ENCODE measurements at regions not wholly inside any gene's neighbourhood (a gene's known extent, or its start where the extent isn't known, plus 50 kb on each side); places are given as distances from the start of the nearest gene placed in this dataset.

- Mint-ChIP-seq H3K27me3 (ENCODE audit: low read depth) (peaks cover 6% of the 10 kb centered on the region), H3K4me1 (no peaks in the 10 kb centered on the region), H3K4me3 (no peak overlapping the region), H3K27ac (no peak overlapping the region), H3K36me3 (peaks cover 18% of the 10 kb centered on the region), H3K9me3 (peaks cover 37% of the 10 kb centered on the region)
- CTCF ChIA-PET = interaction anchor here (0.9 kb wide), 1 partner anchor 130 kb away, joined by 5 read pairs; no protein-coding TSS in a partner anchor
- POLR2A ChIA-PET = no interaction called here
- ATAC-seq = no peak
- TF ChIP-seq, protein P1, sequence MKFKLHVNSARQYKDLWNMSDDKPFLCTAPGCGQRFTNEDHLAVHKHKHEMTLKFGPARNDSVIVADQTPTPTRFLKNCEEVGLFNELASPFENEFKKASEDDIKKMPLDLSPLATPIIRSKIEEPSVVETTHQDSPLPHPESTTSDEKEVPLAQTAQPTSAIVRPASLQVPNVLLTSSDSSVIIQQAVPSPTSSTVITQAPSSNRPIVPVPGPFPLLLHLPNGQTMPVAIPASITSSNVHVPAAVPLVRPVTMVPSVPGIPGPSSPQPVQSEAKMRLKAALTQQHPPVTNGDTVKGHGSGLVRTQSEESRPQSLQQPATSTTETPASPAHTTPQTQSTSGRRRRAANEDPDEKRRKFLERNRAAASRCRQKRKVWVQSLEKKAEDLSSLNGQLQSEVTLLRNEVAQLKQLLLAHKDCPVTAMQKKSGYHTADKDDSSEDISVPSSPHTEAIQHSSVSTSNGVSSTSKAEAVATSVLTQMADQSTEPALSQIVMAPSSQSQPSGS (CRISPR knock-in tag; IDR thresholded peaks at IDR 0.05; ENCODE audit: borderline replicate concordance, low read depth) = no peak
- TF ChIP-seq CREB1 (CRISPR knock-in tag; IDR thresholded peaks at IDR 0.05) = no peak
- no peak for DNase-seq (ENCODE audit: low spot score)
Observed at GRCh38 chr15:69625328-69625727, 172.7 kb downstream of the RPLP1 start.

DNA sequence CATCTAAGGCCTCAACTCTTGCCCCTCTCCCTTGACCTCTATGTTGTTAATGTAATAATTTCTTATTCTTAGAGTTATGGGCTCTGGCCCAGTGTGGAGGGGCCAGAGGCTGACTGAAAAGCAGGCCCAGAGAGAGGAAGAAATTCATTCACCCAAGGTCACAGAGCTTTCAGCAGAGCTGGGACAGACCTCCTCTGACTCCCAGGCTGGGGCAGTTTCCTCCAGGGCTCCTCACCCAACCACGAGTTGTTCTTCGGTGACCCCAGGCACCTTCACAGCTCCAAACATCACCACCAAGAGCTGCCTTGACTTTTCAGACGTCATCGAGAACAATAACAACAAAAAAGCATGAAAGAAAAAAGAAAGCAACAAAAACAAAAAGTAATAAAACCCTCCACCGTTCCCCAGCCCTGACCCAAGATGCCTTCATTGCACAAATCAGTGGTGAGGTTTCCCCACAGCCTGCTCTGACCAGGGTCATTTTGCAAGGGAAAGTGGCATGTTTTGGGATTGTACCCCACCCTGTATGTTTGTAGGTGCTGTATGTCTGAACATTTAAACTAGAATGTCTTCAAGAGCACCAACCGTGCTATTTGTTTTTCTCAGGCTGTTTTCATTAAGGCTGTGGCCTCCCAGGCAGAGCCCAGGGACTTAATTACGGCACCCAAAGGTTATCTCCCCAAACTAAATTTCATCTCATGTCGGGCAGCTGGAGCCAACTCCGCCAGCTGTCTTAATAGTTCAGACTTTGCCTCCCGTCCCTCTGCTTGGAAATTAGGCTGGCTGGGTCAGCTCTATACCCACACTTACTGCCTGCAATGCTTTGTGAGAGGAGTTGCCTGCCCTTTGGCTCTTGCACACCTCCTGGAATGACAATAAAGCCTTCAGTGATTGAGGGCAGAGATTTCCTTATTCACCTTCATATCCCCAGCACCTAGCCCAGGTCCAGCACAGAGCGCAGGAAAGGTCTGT lies 173.8 kb downstream of the RPLP1 start:
- peaks cover 18% of the 10 kb centered on the region for H3K36me3 Mint-ChIP-seq
- ATAC-seq = no peak
- ChIA-PET CTCF (no interaction called here), POLR2A (no interaction called here)
- H3K4me1 Mint-ChIP-seq = no peaks in the 10 kb centered on the region
- H3K4me3 Mint-ChIP-seq = no peak overlapping the region
- H3K9me3 Mint-ChIP-seq = peaks cover 30% of the 10 kb centered on the region
- H3K27ac Mint-ChIP-seq = no peak overlapping the region
- TF ChIP-seq CDX4 (CRISPR knock-in tag; IDR thresholded peaks at IDR 0.05; ENCODE audit: borderline replicate concordance) (no peak), TEAD1 (CRISPR knock-in tag; IDR thresholded peaks at IDR 0.05) (no peak), ZNF396 (CRISPR knock-in tag; IDR thresholded peaks at IDR 0.05; ENCODE audit: borderline replicate concordance) (no peak), GRHL2 (CRISPR knock-in tag; IDR thresholded peaks at IDR 0.05; ENCODE audit: insufficient replicate concordance, severe bottlenecking) (no peak), KAT7 (CRISPR knock-in tag; IDR thresholded peaks at IDR 0.05; ENCODE audit: borderline replicate concordance) (no peak), ZNF138 (CRISPR knock-in tag; conservative IDR thresholded peaks at IDR 0.05) (no peak), NR2C2 (CRISPR knock-in tag; IDR thresholded peaks at IDR 0.05) (no peak), ZNF263 (CRISPR knock-in tag; IDR thresholded peaks at IDR 0.05; ENCODE audit: low read depth) (no peak), IRF2 (CRISPR knock-in tag; IDR thresholded peaks at IDR 0.05; ENCODE audit: borderline replicate concordance, low read depth) (no peak), ESRRA (CRISPR knock-in tag; IDR thresholded peaks at IDR 0.05; ENCODE audit: borderline replicate concordance) (no peak), NFYB (CRISPR knock-in tag; conservative IDR thresholded peaks at IDR 0.05; ENCODE audit: low read depth) (no peak)
- H3K27me3 Mint-ChIP-seq (ENCODE audit: low read depth) = peaks cover 6% of the 10 kb centered on the region; the same call in 1 of the 2 replicates
- no peak for DNase-seq (ENCODE audit: low spot score)

DNA sequence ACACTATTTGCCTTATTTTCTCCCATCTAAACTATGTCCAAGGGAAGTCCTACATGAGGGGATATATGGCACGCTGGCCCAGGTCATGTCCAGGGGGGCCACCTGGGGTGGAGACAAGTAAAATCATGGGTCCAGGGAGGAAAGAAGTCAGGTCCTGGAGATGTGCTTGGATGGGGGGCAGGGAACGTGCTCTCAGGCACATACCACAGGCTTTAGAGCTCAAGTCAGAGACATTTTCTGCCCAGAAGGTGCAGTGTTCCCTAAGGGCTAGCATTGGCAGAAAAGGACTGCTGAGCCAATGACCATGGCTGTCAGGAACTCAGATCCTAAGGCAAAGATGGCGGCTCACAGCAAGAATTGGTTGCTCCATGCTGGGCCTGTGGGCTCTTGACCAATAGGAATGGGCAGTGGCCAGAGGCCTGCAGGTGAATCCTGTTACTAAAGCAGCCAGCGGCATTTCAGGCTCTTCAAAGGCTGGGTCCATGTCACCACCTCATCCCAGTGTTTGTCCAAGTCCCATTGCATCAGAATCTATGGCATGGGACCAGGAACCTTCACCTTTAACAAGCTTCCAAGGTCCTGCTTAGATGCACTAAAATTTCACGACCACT lies 175.0 kb downstream of the RPLP1 start:
- Mint-ChIP-seq H3K36me3 (peaks cover 13% of the 10 kb centered on the region), H3K27ac (no peak overlapping the region), H3K9me3 (peaks cover 18% of the 10 kb centered on the region), H3K27me3 (ENCODE audit: low read depth) (peaks cover 3% of the 10 kb centered on the region; the same call in 1 of the 2 replicates), H3K4me3 (no peak overlapping the region), H3K4me1 (no peaks in the 10 kb centered on the region)
- CTCF ChIA-PET = no interaction called here
- peak; percentile 83 for TF ChIP-seq GABPB1 (CRISPR knock-in tag; IDR thresholded peaks at IDR 0.05)
- TF ChIP-seq ZBTB43 (CRISPR knock-in tag; IDR thresholded peaks at IDR 0.05) = no peak
- no peak for ATAC-seq
- DNase-seq (ENCODE audit: low spot score) = no peak
- POLR2A ChIA-PET = no interaction called here

Data from WTC11 (cell line).